Activated naive CD8-positive, alpha-beta T cell (primary cell): ENCODE measurements at regions not wholly inside any gene's neighbourhood (a gene's known extent, or its start where the extent isn't known, plus 50 kb on each side); places are given as distances from the start of the nearest gene placed in this dataset.

Source experiments
- H3K27ac Mint-ChIP-seq: one replicate; pipeline ENCODE4 v1.8.0; 2021; ENCODE audit warnings: mixed read lengths
- H3K27me3 Mint-ChIP-seq: one replicate; pipeline ENCODE4 v1.8.0; 2021; ENCODE audit warnings: mixed read lengths
- H3K36me3 Mint-ChIP-seq: one replicate; pipeline ENCODE4 v1.8.0; 2021; ENCODE audit warnings: mixed read lengths
- H3K4me1 Mint-ChIP-seq: one replicate; pipeline ENCODE4 v1.8.0; 2021; ENCODE audit warnings: low read depth, mixed read lengths
- H3K4me3 Mint-ChIP-seq: one replicate; pipeline ENCODE4 v1.8.0; 2021; ENCODE audit warnings: mild to moderate bottlenecking, mixed read lengths
- H3K9me3 Mint-ChIP-seq: one replicate; pipeline ENCODE4 v1.8.0; 2021; ENCODE audit warnings: low read depth, mixed read lengths

- no peaks in the 10 kb centered on the region for H3K9me3 Mint-ChIP-seq
- H3K27me3 Mint-ChIP-seq: no peaks in the 10 kb centered on the region
- H3K4me1 Mint-ChIP-seq: peaks cover 57% of the 10 kb centered on the region
- H3K4me3 Mint-ChIP-seq: peak overlapping the region; percentile 27
- H3K27ac Mint-ChIP-seq: peak overlapping the region; percentile 75
- no peaks in the 10 kb centered on the region for H3K36me3 Mint-ChIP-seq
Observed at GRCh38 chrX:42129022-42129940, 205.9 kb upstream of the CASK start.

- H3K27me3 Mint-ChIP-seq: no peaks in the 10 kb centered on the region
- H3K27ac Mint-ChIP-seq: peak overlapping the region; percentile 75
- peak overlapping the region; percentile 27 for H3K4me3 Mint-ChIP-seq
- peaks cover 57% of the 10 kb centered on the region for H3K4me1 Mint-ChIP-seq
- no peaks in the 10 kb centered on the region for H3K9me3 Mint-ChIP-seq
- H3K36me3 Mint-ChIP-seq: no peaks in the 10 kb centered on the region
Observed at GRCh38 chrX:42128587-42128986, 205.2 kb upstream of the CASK start.

DNA sequence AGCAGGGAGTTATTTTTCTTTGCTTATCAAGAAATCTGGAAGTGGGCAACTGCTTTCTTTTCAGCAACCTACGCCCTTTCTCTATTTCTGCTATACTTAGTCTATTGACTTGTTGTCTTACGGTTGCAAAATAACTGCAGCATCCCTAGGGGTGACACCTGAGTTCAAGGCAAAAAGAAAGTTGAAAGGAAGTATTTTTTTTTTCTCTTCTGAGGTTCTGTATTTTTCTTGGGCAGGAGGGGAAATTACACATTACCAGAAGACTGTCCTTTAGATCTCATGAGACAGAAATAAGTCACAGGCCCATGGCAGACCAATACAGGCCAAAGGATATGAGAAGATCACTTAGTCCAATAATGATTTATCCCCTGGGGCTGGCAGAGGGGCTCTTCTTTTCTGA, 204.7 kb upstream of the CASK start:
- Mint-ChIP-seq H3K9me3 (no peaks in the 10 kb centered on the region), H3K36me3 (no peaks in the 10 kb centered on the region), H3K4me1 (peaks cover 55% of the 10 kb centered on the region), H3K27ac (peak overlapping the region; percentile 75), H3K27me3 (no peaks in the 10 kb centered on the region), H3K4me3 (peak overlapping the region; percentile 27)

GRCh38 chrX:42127563-42127962, 204.2 kb upstream of the CASK start:
- no peaks in the 10 kb centered on the region for H3K27me3 Mint-ChIP-seq
- H3K27ac Mint-ChIP-seq: no peak overlapping the region
- H3K4me3 Mint-ChIP-seq: peak overlapping the region; percentile 27
- H3K9me3 Mint-ChIP-seq: no peaks in the 10 kb centered on the region
- H3K36me3 Mint-ChIP-seq: no peaks in the 10 kb centered on the region
- peaks cover 53% of the 10 kb centered on the region for H3K4me1 Mint-ChIP-seq

DNA sequence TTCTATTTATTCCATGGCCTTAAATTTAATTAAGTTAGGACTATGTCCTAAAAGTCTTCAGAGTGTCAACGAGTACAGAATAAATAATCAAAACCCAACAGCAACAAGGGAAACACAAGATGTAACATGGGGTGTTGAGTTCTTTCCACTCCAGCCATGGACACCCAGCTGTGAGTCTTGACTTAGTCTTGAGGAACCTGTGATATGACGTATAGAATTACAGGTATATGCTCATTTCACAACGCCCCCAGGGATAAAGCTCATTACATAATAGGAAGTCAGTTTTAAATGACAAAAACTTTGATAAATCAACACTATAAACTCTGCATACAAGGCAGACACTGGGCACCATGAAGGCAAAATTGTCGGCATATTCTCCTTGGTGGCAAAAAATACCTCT, 200.0 kb upstream of the CASK start:
- H3K27ac Mint-ChIP-seq: no peak overlapping the region
- H3K9me3 Mint-ChIP-seq: no peaks in the 10 kb centered on the region
- no peak overlapping the region for H3K4me3 Mint-ChIP-seq
- H3K4me1 Mint-ChIP-seq: peaks cover 25% of the 10 kb centered on the region
- no peaks in the 10 kb centered on the region for H3K27me3 Mint-ChIP-seq
- no peaks in the 10 kb centered on the region for H3K36me3 Mint-ChIP-seq

GRCh38 chrX:42119076-42119475, 195.7 kb upstream of the CASK start:
- Mint-ChIP-seq H3K9me3 (no peaks in the 10 kb centered on the region), H3K36me3 (peaks cover 4% of the 10 kb centered on the region), H3K27me3 (no peaks in the 10 kb centered on the region), H3K27ac (no peak overlapping the region), H3K4me3 (no peak overlapping the region), H3K4me1 (no peaks in the 10 kb centered on the region)

DNA sequence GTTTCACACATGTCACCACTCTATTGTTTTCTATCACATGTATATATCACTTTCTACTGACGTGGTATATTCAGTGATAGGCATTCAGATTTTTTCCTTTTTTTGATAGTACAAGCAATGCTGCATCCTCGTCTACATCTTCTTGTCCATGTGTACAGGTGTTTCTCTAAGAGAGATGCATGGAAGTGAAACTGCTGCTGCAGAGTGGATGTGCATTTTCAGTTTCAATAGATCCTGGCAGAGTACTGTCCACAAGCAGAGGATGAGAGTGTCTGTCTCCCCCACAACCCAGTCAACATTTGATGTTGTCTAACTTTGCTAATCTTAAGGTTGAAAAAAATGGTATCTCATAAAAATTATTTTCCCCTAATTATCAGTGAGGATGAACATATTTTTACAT, 194.0 kb upstream of the CASK start:
- Mint-ChIP-seq H3K27ac (no peak overlapping the region), H3K9me3 (no peaks in the 10 kb centered on the region)

DNA sequence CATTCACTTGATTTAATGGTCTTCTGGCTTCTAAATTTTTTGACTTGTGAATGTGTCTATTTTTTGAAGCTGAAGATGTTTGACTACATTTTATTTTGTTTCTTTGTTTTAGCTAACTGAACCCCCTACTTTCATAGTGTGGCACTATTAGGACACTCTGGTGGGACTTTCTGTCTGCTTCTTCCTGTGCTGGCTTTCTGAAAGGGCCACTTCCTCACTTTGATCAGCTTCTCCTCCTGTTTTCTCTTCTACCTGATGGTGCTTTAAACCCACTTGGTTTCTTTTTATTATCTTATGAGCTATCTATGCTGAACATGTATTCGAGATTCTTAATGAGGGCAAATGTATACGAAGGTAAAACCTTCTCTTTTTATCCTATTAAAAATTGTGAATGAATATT, 186.1 kb upstream of the CASK start:
- Mint-ChIP-seq H3K27me3 (no peaks in the 10 kb centered on the region), H3K27ac (no peak overlapping the region), H3K4me3 (peak overlapping the region; percentile 35), H3K36me3 (peaks cover 5% of the 10 kb centered on the region), H3K9me3 (no peaks in the 10 kb centered on the region), H3K4me1 (peaks cover 39% of the 10 kb centered on the region)

More for the DNA sequence above, 194.0 kb upstream of the CASK start:
- Mint-ChIP-seq H3K4me1 (peaks cover 2% of the 10 kb centered on the region), H3K4me3 (no peak overlapping the region), H3K36me3 (peaks cover 5% of the 10 kb centered on the region), H3K27me3 (no peaks in the 10 kb centered on the region)

DNA sequence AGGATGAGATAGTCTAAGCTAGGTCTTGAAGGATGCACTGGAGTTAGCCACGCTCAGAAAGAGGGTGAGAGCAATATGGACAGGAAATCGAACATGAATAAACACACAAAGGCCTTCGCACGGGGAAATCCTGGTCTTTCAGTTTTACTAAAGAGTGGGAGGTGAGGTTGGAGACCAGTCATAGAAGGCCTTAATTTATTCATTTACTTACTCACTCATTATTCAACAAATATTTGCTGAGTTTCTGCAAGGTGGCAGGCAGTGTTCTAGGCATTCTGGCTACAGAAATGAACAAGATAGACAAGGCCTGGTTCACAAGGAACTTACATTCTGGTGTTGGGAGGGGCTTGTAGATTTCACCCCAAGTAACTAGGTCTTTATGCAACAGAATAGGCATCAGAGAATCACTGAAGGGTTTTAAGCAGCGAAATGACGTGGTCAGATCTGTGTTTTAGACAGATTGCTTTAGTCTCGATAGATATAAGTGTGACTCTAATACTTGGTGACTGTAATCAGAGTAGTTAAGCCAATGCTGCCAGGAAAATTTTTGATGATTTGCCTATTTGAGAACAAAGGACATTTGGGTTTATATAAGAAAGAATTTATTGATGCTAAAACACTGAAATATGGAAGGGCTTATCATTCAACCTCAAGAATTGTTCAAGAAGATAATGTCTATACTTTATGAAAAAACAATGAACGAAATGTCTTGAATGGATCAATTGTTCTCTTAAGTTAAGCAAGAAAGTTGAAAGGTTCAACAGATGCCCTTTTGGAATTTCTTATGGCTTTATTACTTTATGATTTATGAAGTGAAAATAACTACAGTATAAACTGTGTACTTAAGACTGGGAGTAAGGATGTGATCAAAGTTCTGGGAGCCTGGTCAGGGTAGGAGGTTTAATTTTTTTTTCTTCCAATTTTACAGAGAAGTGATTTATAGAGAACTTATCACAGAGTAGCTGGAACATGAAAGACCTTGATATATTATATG, 184.4 kb upstream of the CASK start:
- H3K27me3 Mint-ChIP-seq: no peaks in the 10 kb centered on the region
- peaks cover 43% of the 10 kb centered on the region for H3K4me1 Mint-ChIP-seq
- H3K4me3 Mint-ChIP-seq: no peak overlapping the region
- no peaks in the 10 kb centered on the region for H3K36me3 Mint-ChIP-seq
- H3K27ac Mint-ChIP-seq: no peak overlapping the region
- H3K9me3 Mint-ChIP-seq: no peaks in the 10 kb centered on the region

GRCh38 chrX:42106556-42106955, 183.2 kb upstream of the CASK start:
- Mint-ChIP-seq H3K4me1 (peaks cover 41% of the 10 kb centered on the region), H3K9me3 (no peaks in the 10 kb centered on the region), H3K27ac (no peak overlapping the region), H3K27me3 (no peaks in the 10 kb centered on the region), H3K4me3 (no peak overlapping the region), H3K36me3 (no peaks in the 10 kb centered on the region)

DNA sequence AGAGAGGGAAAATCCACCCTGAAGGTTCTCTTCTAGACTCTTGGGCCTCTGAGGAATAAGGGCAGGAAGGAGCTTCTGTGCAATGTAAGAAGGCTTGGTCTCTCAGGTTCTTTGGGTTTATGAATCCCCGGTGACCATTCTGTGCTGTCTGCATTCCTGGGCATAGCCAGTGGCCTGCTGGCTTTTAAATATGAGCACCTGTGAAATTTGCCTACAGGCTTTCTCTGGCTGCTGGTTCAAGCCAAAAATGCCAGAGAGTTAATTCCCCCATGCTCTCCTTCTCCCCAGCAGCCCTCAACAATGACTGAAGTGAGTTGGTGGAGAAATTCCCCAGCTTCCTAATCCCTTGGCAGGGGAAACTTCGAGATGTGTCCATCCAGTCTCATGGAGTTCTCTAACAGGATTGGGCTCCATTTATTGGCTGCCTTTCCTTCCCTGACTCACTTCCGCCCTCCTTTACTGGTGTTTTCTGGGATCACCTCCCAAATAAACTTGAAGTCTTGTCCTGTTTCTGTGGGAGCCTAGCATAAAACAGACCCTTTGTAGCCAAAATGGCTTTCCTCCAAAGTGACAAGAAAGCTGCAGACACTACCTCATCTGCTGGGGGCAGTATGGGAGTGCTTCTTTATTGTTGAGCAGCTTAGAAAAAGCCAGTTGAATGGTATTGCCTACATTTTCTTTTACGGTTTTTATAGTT, 179.4 kb upstream of the CASK start:
- H3K27ac Mint-ChIP-seq: no peak overlapping the region
- no peak overlapping the region for H3K4me3 Mint-ChIP-seq
- H3K4me1 Mint-ChIP-seq: peaks cover 10% of the 10 kb centered on the region
- no peaks in the 10 kb centered on the region for H3K27me3 Mint-ChIP-seq
- H3K36me3 Mint-ChIP-seq: no peaks in the 10 kb centered on the region
- H3K9me3 Mint-ChIP-seq: no peaks in the 10 kb centered on the region

DNA sequence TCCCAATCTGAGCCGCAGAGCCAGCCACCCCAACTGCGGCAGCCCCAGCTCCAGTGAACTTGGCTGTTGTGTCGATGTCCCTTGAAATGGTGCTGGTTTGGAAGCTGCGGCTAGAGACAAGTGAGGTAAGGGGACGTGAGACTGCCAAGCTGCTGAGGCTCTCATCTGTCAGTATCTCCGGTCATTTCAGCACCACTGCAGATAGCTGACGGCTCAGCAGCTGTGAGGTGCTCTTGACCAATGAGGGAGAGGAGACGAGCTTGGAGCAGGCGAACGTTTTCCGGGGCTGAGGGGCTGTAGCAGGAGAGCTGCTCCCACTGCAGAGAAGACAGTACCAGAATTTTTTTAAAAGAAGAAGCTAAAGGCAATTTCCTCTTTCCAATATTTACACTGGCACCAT, 175.5 kb upstream of the CASK start:
- no peaks in the 10 kb centered on the region for H3K9me3 Mint-ChIP-seq
- H3K4me3 Mint-ChIP-seq: no peak overlapping the region
- H3K27me3 Mint-ChIP-seq: no peaks in the 10 kb centered on the region
- no peaks in the 10 kb centered on the region for H3K36me3 Mint-ChIP-seq
- H3K4me1 Mint-ChIP-seq: peaks cover 10% of the 10 kb centered on the region
- no peak overlapping the region for H3K27ac Mint-ChIP-seq

- Mint-ChIP-seq H3K4me3 (no peak overlapping the region), H3K9me3 (no peaks in the 10 kb centered on the region), H3K4me1 (peaks cover 9% of the 10 kb centered on the region), H3K27ac (no peak overlapping the region), H3K27me3 (no peaks in the 10 kb centered on the region), H3K36me3 (no peaks in the 10 kb centered on the region)
Observed at GRCh38 chrX:42097486-42097885, 174.1 kb upstream of the CASK start.

- H3K27ac Mint-ChIP-seq: no peak overlapping the region
- no peaks in the 10 kb centered on the region for H3K36me3 Mint-ChIP-seq
- H3K9me3 Mint-ChIP-seq: no peaks in the 10 kb centered on the region
- H3K27me3 Mint-ChIP-seq: no peaks in the 10 kb centered on the region
- H3K4me1 Mint-ChIP-seq: peaks cover 9% of the 10 kb centered on the region
- H3K4me3 Mint-ChIP-seq: no peak overlapping the region
Observed at GRCh38 chrX:42096265-42096920, 173.0 kb upstream of the CASK start.
